GM18867 (cell line): ENCODE measurements at regions not wholly inside any gene's neighbourhood (a gene's known extent, or its start where the extent isn't known, plus 50 kb on each side); places are given as distances from the start of the nearest gene placed in this dataset.
"Not testable (repeated sequence)": the region's sequence is repeated elsewhere in the genome, so short reads cannot be mapped to it uniquely, and the experiment has no call there.

Experiments
- ATAC-seq: cut with Tn5 transposase; IDR thresholded peaks from one replicate; pipeline ENCODE4 v1.9.1; 2021; ENCODE audit warnings: mild to moderate bottlenecking, moderate library complexity; ENCODE audit not compliant: unreplicated experiment

- no peak for ATAC-seq
Observed at GRCh38 chr22:48931452-48931851, 896.2 kb downstream of the BRD1 start.

- no peak for ATAC-seq
Observed at GRCh38 chr22:48929276-48929790, 898.3 kb downstream of the BRD1 start.

GRCh38 chr22:48927591-48927990 is 900.1 kb downstream of the BRD1 start:
- no peak for ATAC-seq

- no peak for ATAC-seq
Observed at GRCh38 chr22:48926643-48927042, 901.0 kb downstream of the BRD1 start.

GRCh38 chr22:48926136-48926535 is 901.5 kb downstream of the BRD1 start:
- ATAC-seq = no peak

- no peak for ATAC-seq
Observed at GRCh38 chr22:48925450-48925849, 902.2 kb downstream of the BRD1 start.

GRCh38 chr22:48923996-48924395 is 903.7 kb downstream of the BRD1 start:
- ATAC-seq = no peak

- no peak for ATAC-seq
Observed at GRCh38 chr22:48923165-48923865, 904.4 kb downstream of the BRD1 start.

GRCh38 chr22:48921411-48921903 is 906.2 kb downstream of the BRD1 start:
- no peak for ATAC-seq

GRCh38 chr22:48920776-48921241 is 906.9 kb downstream of the BRD1 start:
- ATAC-seq = no peak

- no peak for ATAC-seq
Observed at GRCh38 chr22:48919851-48920589, 907.7 kb downstream of the BRD1 start.

GRCh38 chr22:48919187-48919590 is 908.5 kb downstream of the BRD1 start:
- no peak for ATAC-seq

- no peak for ATAC-seq
Observed at GRCh38 chr22:48918585-48919186, 909.0 kb downstream of the BRD1 start.

- ATAC-seq = not testable (repeated sequence)
Observed at GRCh38 chr22:48912356-48913066, 915.2 kb downstream of the BRD1 start.

- ATAC-seq = not testable (repeated sequence)
Observed at GRCh38 chr22:48911647-48912046, 916.0 kb downstream of the BRD1 start.

GRCh38 chr22:48911067-48911466 is 916.6 kb downstream of the BRD1 start:
- ATAC-seq = not testable (repeated sequence)

- no peak for ATAC-seq
Observed at GRCh38 chr22:48908547-48908946, 919.1 kb downstream of the BRD1 start.

GRCh38 chr22:48907591-48907990 is 920.1 kb downstream of the BRD1 start:
- ATAC-seq = no peak

- ATAC-seq = no peak
Observed at GRCh38 chr22:48906216-48906835, 921.3 kb downstream of the BRD1 start.

GRCh38 chr22:48905206-48905975 is 922.3 kb downstream of the BRD1 start:
- no peak for ATAC-seq
